Kidney (tissue), 13 donors: ENCODE measurements at regions not wholly inside any gene's neighbourhood (a gene's known extent, or its start where the extent isn't known, plus 50 kb on each side); places are given as distances from the start of the nearest gene placed in this dataset.
A peak's percentile ranks its signal among the peaks of the same experiment; 100 is the strongest.

Source experiments
- DNase-seq, 5 donors: peaks; one replicate each; pipeline ENCODE4 v3.0.0-alpha.2; 2013 to 2020
- FAIRE-seq: peaks from 2 replicates; lab custom pipeline; 2012; peaks lifted over from hg19 to GRCh38; lab: Jason Lieb, UNC
- H3K27ac ChIP-seq, 2 donors: one replicate each; pipeline ENCODE4 v1.7.0; 2013; ENCODE audit warnings: low read depth in 2 of 2, low read length in 2 of 2, inconsistent platforms in 1 of 2
- H3K27me3 ChIP-seq: one replicate; pipeline ENCODE4 v1.7.1; 2013; ENCODE audit warnings: low read length, inconsistent platforms; ENCODE audit not compliant: control insufficient read depth, insufficient read depth
- H3K36me3 ChIP-seq, 3 donors: one replicate each; pipeline versions ENCODE4 v1.7.0 to v1.7.1; 2013; ENCODE audit warnings: low read length in 3 of 3, control low read depth in 1 of 3, inconsistent platforms in 1 of 3; ENCODE audit not compliant: insufficient read depth in 3 of 3, control insufficient read depth in 2 of 3
- H3K4me1 ChIP-seq, 3 donors: one replicate each; pipeline versions ENCODE4 v1.7.0 to v1.7.1; 2013; ENCODE audit warnings: low read length in 3 of 3, inconsistent platforms in 1 of 3, low read depth in 1 of 3; ENCODE audit not compliant: control insufficient read depth in 2 of 3, insufficient read depth in 2 of 3
- H3K4me3 ChIP-seq, 3 donors: one replicate each; pipeline versions ENCODE4 v1.7.0 to v1.8.1; 2013; ENCODE audit warnings: low read length in 3 of 3, control low read depth in 1 of 3, inconsistent platforms in 1 of 3
- H3K9ac ChIP-seq, 3 donors: one replicate each; pipeline versions ENCODE4 v1.7.0 to v1.7.1; 2013; ENCODE audit warnings: low read length in 3 of 3, control low read depth in 1 of 3, inconsistent platforms in 1 of 3
- H3K9me3 ChIP-seq, 3 donors: one replicate each; pipeline versions ENCODE4 v1.7.0 to v1.7.1; 2013; ENCODE audit warnings: low read length in 3 of 3, control low read depth in 1 of 3, inconsistent platforms in 1 of 3; ENCODE audit not compliant: control insufficient read depth in 2 of 3, insufficient read depth in 1 of 3
- intact Hi-C: fragments of 100-400 bp; cut with DNase I; formaldehyde crosslinking; loops from one replicate; pipeline ENCODE4 v1.11.1; 2022
- TF ChIP-seq, protein P1 (sequence below): IDR thresholded peaks from 3 replicates; pipeline ENCODE4 v1.5.1; 2012; ENCODE audit warnings: mild to moderate bottlenecking, moderate library complexity, borderline replicate concordance; ENCODE audit not compliant: insufficient read depth; ENCODE audit errors: extremely low read depth
- donor health status: control.
- donor health status: control.
- donor health status: control.
- donor health status: control.
- donor health status: control.
- donor health status: DM: yes; HTN: yes; CAD: no.
- donor health status: Normal renal cell carcinoma (clear cell type).

DNA sequence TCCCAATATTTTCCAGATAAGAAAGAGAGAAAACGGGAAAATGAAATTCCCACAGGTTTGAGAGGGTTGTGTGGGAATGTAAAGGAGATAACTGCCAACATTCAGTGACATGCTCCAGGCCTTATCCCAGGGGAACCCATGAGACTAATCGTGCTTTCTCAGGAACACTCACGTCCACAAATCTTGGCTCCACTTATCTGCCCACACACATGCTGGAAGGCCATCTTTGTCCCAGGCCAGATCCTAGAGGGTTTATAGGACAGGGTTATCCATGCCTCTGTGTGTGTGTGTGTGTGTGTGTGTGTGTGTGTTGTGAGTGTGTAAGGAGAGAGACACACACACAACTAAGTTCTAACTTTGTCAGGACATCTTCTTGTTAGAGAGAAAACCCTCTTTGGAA lies 182.2 kb upstream of the E2F7 start:
- intact Hi-C loops = no loop called here

DNA sequence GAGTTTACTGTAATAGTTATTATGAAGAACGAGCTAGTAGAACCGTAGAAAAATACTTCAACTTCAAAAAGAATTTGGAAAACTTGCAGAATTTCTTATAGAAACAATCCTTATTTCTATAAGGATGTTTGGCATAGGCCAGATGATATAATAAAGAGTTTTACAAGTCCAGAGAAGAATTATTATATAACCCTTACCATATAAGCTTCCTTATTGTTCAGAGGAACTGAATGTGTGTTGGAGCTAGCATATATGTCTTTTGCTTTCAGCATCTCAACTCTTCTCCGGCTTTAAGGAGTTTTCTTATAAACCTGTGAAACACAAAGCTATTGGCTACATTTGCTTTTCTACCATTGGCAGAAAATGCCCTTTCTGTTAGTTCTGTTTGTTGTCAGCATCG lies 178.0 kb upstream of the E2F7 start:
- TF ChIP-seq, protein P1, sequence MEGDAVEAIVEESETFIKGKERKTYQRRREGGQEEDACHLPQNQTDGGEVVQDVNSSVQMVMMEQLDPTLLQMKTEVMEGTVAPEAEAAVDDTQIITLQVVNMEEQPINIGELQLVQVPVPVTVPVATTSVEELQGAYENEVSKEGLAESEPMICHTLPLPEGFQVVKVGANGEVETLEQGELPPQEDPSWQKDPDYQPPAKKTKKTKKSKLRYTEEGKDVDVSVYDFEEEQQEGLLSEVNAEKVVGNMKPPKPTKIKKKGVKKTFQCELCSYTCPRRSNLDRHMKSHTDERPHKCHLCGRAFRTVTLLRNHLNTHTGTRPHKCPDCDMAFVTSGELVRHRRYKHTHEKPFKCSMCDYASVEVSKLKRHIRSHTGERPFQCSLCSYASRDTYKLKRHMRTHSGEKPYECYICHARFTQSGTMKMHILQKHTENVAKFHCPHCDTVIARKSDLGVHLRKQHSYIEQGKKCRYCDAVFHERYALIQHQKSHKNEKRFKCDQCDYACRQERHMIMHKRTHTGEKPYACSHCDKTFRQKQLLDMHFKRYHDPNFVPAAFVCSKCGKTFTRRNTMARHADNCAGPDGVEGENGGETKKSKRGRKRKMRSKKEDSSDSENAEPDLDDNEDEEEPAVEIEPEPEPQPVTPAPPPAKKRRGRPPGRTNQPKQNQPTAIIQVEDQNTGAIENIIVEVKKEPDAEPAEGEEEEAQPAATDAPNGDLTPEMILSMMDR = no peak
- FAIRE-seq (no peak), DNase-seq (no peak)
- Histone ChIP-seq H3K4me3 (no peak overlapping the region), H3K9ac (no peak overlapping the region), H3K9me3 (no peaks in the 10 kb centered on the region), H3K36me3 (no peaks in the 10 kb centered on the region), H3K4me1 (no peaks in the 10 kb centered on the region), H3K27me3 (no peaks in the 10 kb centered on the region), H3K27ac (no peak overlapping the region)
- intact Hi-C loops = no loop called here

More for the DNA sequence above, 182.2 kb upstream of the E2F7 start:
- DNase-seq (no peak), FAIRE-seq (no peak)
- no peak overlapping the region for H3K27ac ChIP-seq
- no peaks in the 10 kb centered on the region for H3K9me3 ChIP-seq
- H3K9ac ChIP-seq = no peak overlapping the region
- no peak overlapping the region for H3K4me3 ChIP-seq
- no peaks in the 10 kb centered on the region for H3K36me3 ChIP-seq
- H3K27me3 ChIP-seq = no peaks in the 10 kb centered on the region
- H3K4me1 ChIP-seq = no peaks in the 10 kb centered on the region
- TF ChIP-seq, protein P1 = no peak

DNA sequence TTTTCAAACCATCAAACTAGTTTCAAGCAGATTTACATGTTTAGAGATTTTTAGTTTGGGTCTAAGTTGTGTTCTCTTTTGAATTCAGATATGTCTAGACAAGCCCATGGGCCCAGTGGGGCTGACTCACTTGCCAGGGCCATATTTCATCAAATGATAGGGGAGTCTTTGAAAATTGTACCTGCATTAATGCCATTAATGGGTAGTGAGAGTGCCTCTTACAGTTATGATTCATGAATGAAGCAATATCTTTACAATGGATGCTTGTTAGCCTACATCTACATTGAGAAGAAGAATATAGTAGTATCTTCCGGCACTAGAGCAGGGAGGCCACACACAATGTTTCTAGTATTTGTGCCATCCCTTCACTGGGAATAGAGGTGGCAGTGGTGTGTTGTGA lies 174.2 kb upstream of the E2F7 start:
- intact Hi-C loops = no loop called here
- Histone ChIP-seq H3K27me3 (no peaks in the 10 kb centered on the region), H3K9ac (no peak overlapping the region), H3K9me3 (no peaks in the 10 kb centered on the region), H3K4me3 (no peak overlapping the region), H3K36me3 (no peaks in the 10 kb centered on the region), H3K27ac (no peak overlapping the region), H3K4me1 (no peaks in the 10 kb centered on the region)
- FAIRE-seq = no peak
- DNase-seq = no peak
- TF ChIP-seq, protein P1 = no peak

DNA sequence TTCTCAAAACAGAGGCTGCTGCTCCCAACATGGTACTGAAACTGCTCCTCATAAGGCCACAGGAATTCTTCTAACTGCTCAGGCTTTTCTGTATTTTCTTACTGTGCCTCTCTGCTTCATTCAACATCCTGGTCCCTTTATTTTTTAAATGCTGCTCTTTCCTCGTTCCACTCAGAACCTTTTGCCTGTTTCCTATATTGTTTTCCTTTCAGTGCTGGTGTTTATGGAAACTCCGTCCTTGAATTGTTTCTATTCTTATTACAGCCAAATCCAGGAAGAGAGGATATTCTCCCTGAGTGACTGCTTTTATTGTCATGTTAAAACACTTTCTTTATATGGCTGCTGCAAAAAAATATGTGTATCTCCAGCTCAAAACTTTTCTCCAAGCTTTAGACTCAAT lies 173.0 kb upstream of the E2F7 start:
- intact Hi-C loops = no loop called here
- no peaks in the 10 kb centered on the region for H3K36me3 ChIP-seq
- TF ChIP-seq, protein P1 = no peak
- H3K27me3 ChIP-seq = no peaks in the 10 kb centered on the region
- no peak overlapping the region for H3K4me3 ChIP-seq
- H3K4me1 ChIP-seq = no peaks in the 10 kb centered on the region
- no peak for FAIRE-seq
- peak in 1 of 5 donors; percentile 6 for DNase-seq
- no peaks in the 10 kb centered on the region for H3K9me3 ChIP-seq
- no peak overlapping the region for H3K27ac ChIP-seq
- H3K9ac ChIP-seq = no peak overlapping the region
